Astrocyte of the spinal cord (primary cell): ENCODE measurements at regions not wholly inside any gene's neighbourhood (a gene's known extent, or its start where the extent isn't known, plus 50 kb on each side); places are given as distances from the start of the nearest gene placed in this dataset.
A peak's percentile ranks its signal among the peaks of the same experiment; 100 is the strongest.

Experiments used
- DNase-seq: peaks from one replicate; pipeline ENCODE4 v3.0.0; 2011; ENCODE audit warnings: low read depth, low spot score
- H3K4me3 ChIP-seq: 2 replicates; pipeline ENCODE4 v1.5.1; 2011; ENCODE audit warnings: low read depth, mild to moderate bottlenecking, low read length, moderate library complexity
- in situ Hi-C: cut with HindIII; loops from 2 replicates; pipeline ENCODE4 v1.10.0; 2017; ENCODE audit warnings: low sequenced_read_pairs
- TF ChIP-seq, protein P1 (sequence below): IDR thresholded peaks from 2 replicates; pipeline ENCODE4 v1.5.1; 2012; ENCODE audit warnings: low read depth, mild to moderate bottlenecking, low read length, inconsistent platforms

DNA sequence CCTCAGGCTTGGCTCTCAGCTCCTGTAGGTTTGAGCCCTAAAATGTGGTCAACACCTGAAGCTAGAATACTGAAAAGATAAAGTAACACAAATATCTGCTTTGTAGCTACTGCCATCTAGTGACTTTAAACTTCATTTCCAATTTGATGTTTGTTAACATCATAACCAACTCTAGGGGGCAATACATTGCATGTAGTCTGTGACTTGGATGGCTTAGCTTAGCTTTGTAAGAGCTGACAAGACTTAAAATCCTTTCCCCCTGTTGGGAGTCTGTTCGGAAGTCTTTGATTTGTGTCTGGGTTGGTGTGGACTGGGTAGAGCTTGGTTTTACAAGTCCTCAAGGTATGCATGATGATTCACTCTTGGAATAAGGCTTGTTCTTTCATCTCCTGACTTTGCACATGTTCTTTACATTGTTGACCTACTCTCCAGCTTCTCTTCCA is 51.7 kb downstream of the SCN11A start:
- H3K4me3 ChIP-seq, result no peak overlapping the region
- TF ChIP-seq, protein P1, sequence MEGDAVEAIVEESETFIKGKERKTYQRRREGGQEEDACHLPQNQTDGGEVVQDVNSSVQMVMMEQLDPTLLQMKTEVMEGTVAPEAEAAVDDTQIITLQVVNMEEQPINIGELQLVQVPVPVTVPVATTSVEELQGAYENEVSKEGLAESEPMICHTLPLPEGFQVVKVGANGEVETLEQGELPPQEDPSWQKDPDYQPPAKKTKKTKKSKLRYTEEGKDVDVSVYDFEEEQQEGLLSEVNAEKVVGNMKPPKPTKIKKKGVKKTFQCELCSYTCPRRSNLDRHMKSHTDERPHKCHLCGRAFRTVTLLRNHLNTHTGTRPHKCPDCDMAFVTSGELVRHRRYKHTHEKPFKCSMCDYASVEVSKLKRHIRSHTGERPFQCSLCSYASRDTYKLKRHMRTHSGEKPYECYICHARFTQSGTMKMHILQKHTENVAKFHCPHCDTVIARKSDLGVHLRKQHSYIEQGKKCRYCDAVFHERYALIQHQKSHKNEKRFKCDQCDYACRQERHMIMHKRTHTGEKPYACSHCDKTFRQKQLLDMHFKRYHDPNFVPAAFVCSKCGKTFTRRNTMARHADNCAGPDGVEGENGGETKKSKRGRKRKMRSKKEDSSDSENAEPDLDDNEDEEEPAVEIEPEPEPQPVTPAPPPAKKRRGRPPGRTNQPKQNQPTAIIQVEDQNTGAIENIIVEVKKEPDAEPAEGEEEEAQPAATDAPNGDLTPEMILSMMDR, result peak; percentile 87
- peak; percentile 76 for DNase-seq
- in situ Hi-C loops, result no loop called here

- H3K4me3 ChIP-seq, result no peak overlapping the region
- TF ChIP-seq, protein P1, result no peak
- in situ Hi-C loops, result no loop called here
- DNase-seq, result no peak
Observed at GRCh38 chr3:38998086-38998485, 53.7 kb downstream of the SCN11A start.

DNA sequence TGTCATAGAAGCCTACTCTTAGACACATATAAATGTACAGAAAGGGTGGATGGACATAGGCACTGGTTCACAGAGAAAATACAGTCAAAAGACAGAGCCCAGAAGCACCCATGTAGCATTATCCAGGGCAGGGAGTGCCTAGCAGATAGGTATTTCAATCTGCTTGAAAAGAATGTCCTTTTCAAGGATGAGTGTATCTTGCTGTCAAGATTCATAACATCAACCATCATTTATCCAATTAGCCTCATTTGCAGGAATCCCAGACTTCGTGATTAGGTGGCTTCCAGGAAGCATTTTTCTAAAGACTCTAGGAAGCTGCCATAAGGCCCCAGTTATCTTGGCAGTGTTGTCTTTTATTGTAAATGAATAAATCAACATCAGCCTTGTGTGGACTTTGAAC is 55.6 kb downstream of the SCN11A start:
- H3K4me3 ChIP-seq, result no peak overlapping the region
- in situ Hi-C loops, result no loop called here
- TF ChIP-seq, protein P1, result no peak
- DNase-seq, result no peak

DNA sequence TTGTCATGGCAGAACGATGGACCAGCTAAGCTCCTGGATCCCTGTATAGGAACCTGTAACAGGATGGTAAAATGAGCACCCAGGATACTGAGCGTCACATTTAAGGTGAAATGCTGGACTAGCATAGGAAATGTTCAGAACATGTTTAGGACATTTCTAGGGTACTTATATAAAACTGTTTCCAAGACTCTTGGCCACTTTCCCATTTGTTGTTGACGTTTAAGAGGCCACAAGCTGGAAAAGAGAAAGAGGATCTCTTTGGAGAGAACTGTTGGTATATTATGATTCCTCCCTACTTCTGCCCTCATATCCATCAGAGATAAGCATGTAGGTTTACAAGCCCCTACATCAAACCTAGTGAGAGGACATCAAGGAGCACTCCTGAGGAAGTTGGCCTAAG is 57.5 kb downstream of the SCN11A start:
- TF ChIP-seq, protein P1, result no peak
- no peak overlapping the region for H3K4me3 ChIP-seq
- DNase-seq, result no peak
- in situ Hi-C loops, result no loop called here

- in situ Hi-C loops, result no loop called here
- H3K4me3 ChIP-seq, result no peak overlapping the region
- peak; percentile 76 for DNase-seq
- TF ChIP-seq, protein P1, result no peak
Observed at GRCh38 chr3:38992117-38992760, 59.5 kb downstream of the SCN11A start.

- TF ChIP-seq, protein P1, result no peak
- in situ Hi-C loops, result no loop called here
- DNase-seq, result peak; percentile 5
- no peak overlapping the region for H3K4me3 ChIP-seq
Observed at GRCh38 chr3:38990621-38991020, 61.1 kb downstream of the SCN11A start.
